Activated CD4-positive, alpha-beta T cell treated with anti-CD3 and anti-CD28 coated beads, Interleukin-2, Interleukin-6, amounts not matched to agents 100 ng/mL and 50 ng/mL, durations not matched to agents 16 hours and 8 hours (primary cell): ENCODE measurements at regions not wholly inside any gene's neighbourhood (a gene's known extent, or its start where the extent isn't known, plus 50 kb on each side); places are given as distances from the start of the nearest gene placed in this dataset.

ENCODE experiments used
- DNase-seq: peaks from one replicate; pipeline ENCODE4 v3.0.0-alpha.2; 2020

GRCh38 chr5:128591598-128592455 lies 53.8 kb upstream of the FBN2 start:
- DNase-seq = no peak

- no peak for DNase-seq
Measured at GRCh38 chr5:128596071-128596470, 58.0 kb upstream of the FBN2 start.

GRCh38 chr5:128597156-128597555 lies 59.1 kb upstream of the FBN2 start:
- no peak for DNase-seq

GRCh38 chr5:128613128-128613527 lies 75.1 kb upstream of the FBN2 start:
- no peak for DNase-seq

GRCh38 chr5:128613766-128614165 lies 75.7 kb upstream of the FBN2 start:
- DNase-seq = no peak

- no peak for DNase-seq
Measured at GRCh38 chr5:128615578-128615977, 77.5 kb upstream of the FBN2 start.

GRCh38 chr5:128626536-128627090 lies 88.6 kb upstream of the FBN2 start:
- no peak for DNase-seq

- DNase-seq = no peak
Measured at GRCh38 chr5:128627939-128628338, 89.9 kb upstream of the FBN2 start.

GRCh38 chr5:128629157-128629556 lies 91.1 kb upstream of the FBN2 start:
- no peak for DNase-seq

- no peak for DNase-seq
Measured at GRCh38 chr5:128630121-128630520, 92.1 kb upstream of the FBN2 start.

GRCh38 chr5:128631771-128632170 lies 93.7 kb upstream of the FBN2 start:
- no peak for DNase-seq

- DNase-seq = no peak
Measured at GRCh38 chr5:128632264-128632663, 94.2 kb upstream of the FBN2 start.

- no peak for DNase-seq
Measured at GRCh38 chr5:128633901-128634300, 95.9 kb upstream of the FBN2 start.

GRCh38 chr5:128635379-128635778 lies 97.3 kb upstream of the FBN2 start:
- DNase-seq = no peak

GRCh38 chr5:128636361-128636760 lies 98.3 kb upstream of the FBN2 start:
- no peak for DNase-seq

- no peak for DNase-seq
Measured at GRCh38 chr5:128637031-128637430, 99.0 kb upstream of the FBN2 start.

- no peak for DNase-seq
Measured at GRCh38 chr5:128641861-128642260, 103.8 kb upstream of the FBN2 start.

GRCh38 chr5:128644863-128645262 lies 106.8 kb upstream of the FBN2 start:
- no peak for DNase-seq

- no peak for DNase-seq
Measured at GRCh38 chr5:128645581-128645980, 107.5 kb upstream of the FBN2 start.

GRCh38 chr5:128646176-128646575 lies 108.1 kb upstream of the FBN2 start:
- DNase-seq = no peak

GRCh38 chr5:128649192-128649591 lies 111.1 kb upstream of the FBN2 start:
- no peak for DNase-seq

- no peak for DNase-seq
Measured at GRCh38 chr5:128662997-128663396, 125.0 kb upstream of the FBN2 start.

GRCh38 chr5:128665747-128666355 lies 127.8 kb upstream of the FBN2 start:
- no peak for DNase-seq

- no peak for DNase-seq
Measured at GRCh38 chr5:128667152-128667551, 129.1 kb upstream of the FBN2 start.
